ENCODE measurements at regions not wholly inside any gene's neighbourhood (a gene's known extent, or its start where the extent isn't known, plus 50 kb on each side); places are given as distances from the start of the nearest gene placed in this dataset.
"Not testable (repeated sequence)": the region's sequence is repeated elsewhere in the genome, so short reads cannot be mapped to it uniquely, and the experiment has no call there.

DNA sequence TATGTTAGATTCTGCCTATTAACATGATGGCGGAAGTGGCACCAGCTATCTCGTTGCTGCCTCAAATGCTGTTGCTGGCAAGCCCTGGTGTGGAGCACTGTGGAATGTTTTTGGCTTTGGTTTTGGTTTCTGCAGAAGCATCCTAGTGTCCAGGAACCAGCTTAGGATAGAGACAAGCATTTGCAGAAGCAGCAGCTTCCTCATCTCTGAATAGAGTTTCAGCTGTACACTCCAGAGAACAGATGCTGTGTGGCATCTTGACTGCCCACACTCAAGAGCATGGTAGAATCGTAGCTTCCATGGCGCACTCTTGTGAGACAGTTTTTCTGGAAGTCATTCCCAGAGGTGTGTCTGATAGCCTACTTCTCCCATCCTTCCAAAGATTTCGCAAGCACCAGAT lies 145.3 kb upstream of the RXFP2 start:
- no peak for DNase-seq (ENCODE audit: extremely low spot score, insufficient read length, low read depth)
- FAIRE-seq, result no peak

DNA sequence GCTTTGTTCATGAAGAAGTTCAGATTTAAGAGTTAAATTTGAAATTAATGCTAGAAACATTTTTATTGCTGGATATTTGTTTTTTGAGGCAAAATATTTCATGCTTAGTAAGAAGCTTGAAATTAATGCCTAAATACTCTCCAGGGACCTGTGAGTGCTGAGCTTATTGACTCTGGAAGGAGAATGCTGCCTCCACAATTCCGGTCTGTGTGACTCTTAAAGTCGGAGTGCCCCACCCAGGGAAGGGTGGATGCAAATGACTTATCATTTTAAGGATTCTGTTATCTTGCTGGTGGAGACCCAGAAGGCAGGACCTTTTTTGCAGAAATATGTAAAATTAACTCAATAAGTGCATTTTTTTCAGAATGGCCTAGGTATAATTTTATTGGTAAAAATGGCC lies 143.8 kb upstream of the RXFP2 start:
- no peak for FAIRE-seq

GRCh38 chr13:31598990-31599389 lies 140.3 kb upstream of the RXFP2 start:
- FAIRE-seq, result no peak
- no peak for DNase-seq (ENCODE audit: extremely low spot score, insufficient read length, low read depth)

More for the DNA sequence above, 143.8 kb upstream of the RXFP2 start:
- DNase-seq (ENCODE audit: extremely low spot score, insufficient read length, low read depth), result no peak

DNA sequence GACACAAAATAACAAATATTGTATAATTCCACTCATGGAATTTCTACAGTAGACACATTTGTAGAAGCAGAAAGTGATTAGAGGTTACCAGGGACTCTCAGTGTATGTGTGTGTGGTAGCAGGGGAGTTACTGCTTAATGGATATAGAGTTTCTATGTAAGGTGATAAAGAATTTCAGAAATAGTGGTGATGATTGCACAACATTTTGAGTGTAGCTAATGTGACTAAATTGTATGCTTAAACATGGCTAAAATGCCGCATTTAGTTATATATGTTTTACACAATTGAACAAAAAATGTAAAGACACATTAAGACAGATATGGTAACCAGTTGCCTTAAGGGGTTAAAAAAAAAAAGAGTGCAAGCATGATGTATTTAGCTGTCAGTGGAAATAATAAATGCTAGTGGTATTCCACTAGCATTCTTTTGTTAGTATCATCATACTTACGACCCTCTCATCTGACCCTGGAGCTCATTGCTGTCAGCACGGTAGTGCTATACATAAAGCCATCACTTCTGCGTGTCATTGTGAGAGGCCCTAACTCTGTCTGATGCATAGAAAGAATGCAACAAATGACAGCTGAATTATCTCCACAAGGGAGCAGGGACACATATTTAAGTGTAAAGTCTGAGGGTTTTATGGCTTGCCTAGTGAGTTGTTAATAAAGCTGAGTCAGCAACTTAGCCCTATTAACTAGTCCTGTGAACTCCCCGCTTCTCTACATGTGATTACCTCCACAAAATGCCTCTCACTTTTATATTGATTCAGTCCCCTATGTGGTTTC lies 134.1 kb upstream of the RXFP2 start:
- no peak for FAIRE-seq

GRCh38 chr13:31607531-31607930 lies 131.8 kb upstream of the RXFP2 start:
- not testable (repeated sequence) for DNase-seq (ENCODE audit: extremely low spot score, insufficient read length, low read depth); FAIRE-seq

More for the DNA sequence above, 134.1 kb upstream of the RXFP2 start:
- DNase-seq (ENCODE audit: extremely low spot score, insufficient read length, low read depth), result no peak

- not testable (repeated sequence) for DNase-seq (ENCODE audit: extremely low spot score, insufficient read length, low read depth); FAIRE-seq
Observed at GRCh38 chr13:31608780-31609179, 130.5 kb upstream of the RXFP2 start.

GRCh38 chr13:31610270-31610998 lies 128.9 kb upstream of the RXFP2 start:
- DNase-seq (ENCODE audit: extremely low spot score, insufficient read length, low read depth) (no peak), FAIRE-seq (no peak)

- DNase-seq (ENCODE audit: extremely low spot score, insufficient read length, low read depth) (no peak), FAIRE-seq (no peak)
Observed at GRCh38 chr13:31611214-31611613, 128.1 kb upstream of the RXFP2 start.

DNA sequence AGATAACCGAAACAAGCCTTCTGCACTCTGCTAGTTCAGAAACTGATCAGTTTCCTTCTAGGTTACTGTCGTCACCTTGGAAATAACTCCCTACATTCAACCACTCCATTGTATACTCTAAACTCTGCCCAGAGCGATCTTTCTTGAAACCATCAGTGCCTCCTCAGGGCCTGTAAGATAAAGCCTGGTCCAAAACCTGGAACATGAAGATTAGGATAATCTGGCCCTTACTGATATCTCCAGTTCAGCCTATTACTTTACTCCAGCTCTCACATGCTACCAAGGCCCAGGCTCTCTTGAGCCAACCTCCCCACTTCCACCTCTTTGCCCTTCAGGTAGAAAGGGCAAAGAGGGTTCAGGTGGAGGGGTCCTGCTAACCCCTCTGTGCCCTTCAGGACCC lies 125.3 kb upstream of the RXFP2 start:
- FAIRE-seq (no peak), DNase-seq (ENCODE audit: extremely low spot score, insufficient read length, low read depth) (no peak)

GRCh38 chr13:31614704-31615103 lies 124.6 kb upstream of the RXFP2 start:
- DNase-seq (ENCODE audit: extremely low spot score, insufficient read length, low read depth), result no peak
- FAIRE-seq, result no peak

- DNase-seq (ENCODE audit: extremely low spot score, insufficient read length, low read depth) (no peak), FAIRE-seq (no peak)
Observed at GRCh38 chr13:31625115-31625514, 114.2 kb upstream of the RXFP2 start.

DNA sequence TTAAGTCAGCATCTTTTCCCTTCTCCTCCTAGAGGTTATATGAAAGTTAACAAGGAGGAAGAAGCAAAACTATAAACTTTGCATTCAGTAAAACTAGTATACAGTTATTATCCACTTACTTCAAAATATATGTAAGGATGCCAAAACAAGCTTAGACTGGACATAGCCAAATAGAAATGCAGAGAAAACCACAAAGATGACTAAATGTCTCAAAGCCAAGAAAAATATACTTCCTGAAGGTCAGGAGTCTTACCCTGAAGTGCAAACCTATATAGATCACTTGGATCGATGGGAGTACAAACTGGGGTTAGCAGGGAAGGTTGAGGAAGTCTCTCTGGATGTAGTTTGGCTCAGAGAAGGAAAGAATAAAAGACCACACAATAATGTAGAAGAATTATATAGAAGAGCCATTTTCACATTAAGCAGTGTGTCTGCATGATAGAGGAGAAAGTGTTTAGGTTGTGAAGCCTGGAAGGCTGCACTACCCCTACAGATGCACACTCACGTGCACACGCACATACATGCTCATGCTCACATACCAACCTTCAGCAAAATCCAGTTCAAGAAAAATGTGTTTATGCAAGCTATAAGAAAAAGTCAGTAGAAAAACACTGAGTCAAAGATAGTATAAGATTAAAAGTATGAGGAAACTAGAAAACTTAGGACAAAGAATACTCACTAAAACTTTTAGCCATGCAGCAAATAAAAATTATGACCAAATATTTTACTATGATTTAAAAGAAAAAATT lies 112.1 kb upstream of the RXFP2 start:
- FAIRE-seq, result no peak
- DNase-seq (ENCODE audit: extremely low spot score, insufficient read length, low read depth), result no peak

DNA sequence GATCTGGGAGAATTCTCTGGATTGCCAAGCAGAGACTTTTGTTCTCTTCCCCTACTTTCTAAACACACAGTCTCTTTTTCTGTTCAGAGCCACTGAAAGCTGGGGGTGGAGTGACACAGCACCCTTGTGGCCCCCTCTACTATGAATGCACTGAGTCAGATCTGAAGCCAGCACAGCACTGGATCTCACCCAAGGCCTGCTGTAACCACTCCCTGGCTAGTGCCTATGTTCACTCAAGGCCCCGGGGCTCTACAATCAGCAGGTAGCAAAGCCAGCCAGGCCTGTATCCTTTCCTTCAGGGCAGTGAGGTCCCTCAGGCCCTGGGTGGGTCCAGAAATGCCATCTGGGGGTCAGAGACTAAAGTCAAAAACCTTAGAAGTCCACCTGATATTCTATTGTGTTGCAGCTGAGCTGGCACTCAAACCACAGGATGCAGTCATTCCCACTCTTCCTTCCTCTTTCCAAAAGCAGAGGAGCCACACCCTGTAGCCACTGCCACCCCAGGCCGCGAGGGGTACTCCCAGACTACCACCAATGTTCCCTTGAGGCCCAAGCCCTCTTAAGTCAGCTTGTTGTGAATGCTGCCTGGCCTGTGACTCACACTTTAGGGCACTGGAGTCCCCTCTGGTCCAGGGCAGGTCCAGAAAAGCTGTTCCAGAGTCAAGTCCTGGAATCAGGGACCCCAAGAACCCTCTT lies 110.1 kb upstream of the RXFP2 start:
- FAIRE-seq (no peak), DNase-seq (ENCODE audit: extremely low spot score, insufficient read length, low read depth) (no peak)

DNA sequence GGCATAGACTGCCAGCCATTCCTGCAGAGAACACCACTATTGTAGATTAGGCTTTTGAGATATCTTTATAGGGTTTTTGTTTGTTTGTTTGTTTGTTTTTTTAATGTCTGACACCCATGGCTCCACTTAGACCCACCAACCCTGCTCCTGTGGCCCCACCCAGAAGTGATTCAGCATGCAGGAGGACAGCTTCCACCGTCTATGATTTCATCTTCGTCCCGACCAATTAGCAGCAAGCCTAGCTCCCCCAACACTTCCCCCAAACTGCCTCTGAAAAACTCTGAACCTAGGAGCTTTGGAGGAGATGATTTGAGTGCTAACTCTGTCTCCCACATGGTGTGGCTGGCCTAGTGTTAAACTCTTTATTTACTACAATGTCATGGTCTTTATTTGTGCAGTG lies 108.3 kb upstream of the RXFP2 start:
- DNase-seq (ENCODE audit: extremely low spot score, insufficient read length, low read depth) (no peak), FAIRE-seq (no peak)

DNA sequence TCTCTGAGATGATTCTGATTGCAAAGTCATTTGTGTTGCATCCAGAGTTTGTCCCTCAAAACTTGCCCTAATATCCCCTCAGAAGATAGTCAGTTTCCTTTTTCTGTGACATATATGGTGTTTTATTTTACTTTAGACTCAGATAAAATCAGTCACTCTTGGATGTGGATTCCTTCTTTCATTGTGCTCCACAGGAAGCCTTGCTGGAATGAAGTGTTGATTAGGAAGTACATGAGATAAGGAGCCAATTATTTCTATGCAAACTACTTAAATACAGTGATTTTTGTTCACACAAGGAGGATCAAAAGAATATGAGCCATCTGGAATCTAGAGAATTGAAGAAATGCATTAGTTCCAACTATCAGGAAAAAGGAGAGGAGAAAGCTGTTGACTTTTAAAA lies 107.6 kb upstream of the RXFP2 start:
- FAIRE-seq (no peak), DNase-seq (ENCODE audit: extremely low spot score, insufficient read length, low read depth) (no peak)

GRCh38 chr13:31638577-31638976 lies 100.7 kb upstream of the RXFP2 start:
- no peak for FAIRE-seq
- DNase-seq (ENCODE audit: extremely low spot score, insufficient read length, low read depth), result no peak

DNA sequence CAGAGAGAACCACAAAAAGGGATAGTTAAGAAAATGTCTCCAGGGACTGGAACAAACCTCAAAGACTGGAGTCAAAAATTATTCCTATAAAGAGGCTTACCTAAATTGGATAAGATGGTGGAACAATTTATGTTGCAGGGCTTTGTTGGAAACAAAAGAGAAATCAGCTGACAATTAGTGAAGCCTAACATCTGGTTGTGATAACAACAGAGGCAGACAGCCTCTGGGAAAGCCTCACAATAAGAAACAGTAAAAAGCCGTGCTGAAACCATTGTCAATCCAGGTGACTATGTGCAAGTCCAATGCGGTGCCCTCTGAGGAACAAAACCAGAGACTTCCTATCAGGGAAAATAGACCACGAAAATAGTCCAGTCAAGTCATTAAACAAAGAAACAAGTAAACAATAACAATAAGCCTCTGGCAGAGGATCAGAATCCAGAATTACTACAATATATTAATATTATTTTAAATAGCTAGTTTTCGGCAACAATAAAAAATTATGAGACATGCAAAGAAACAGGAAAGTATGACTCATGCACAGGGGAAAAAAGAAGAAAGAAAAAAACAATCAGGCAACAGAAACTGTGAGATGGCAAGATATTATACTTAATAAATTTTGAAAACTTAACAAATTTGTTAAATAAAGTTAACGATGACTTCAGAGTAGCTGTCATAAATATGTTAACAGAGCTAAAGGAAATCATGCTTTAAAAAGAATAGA lies 99.7 kb upstream of the RXFP2 start:
- no peak for DNase-seq (ENCODE audit: extremely low spot score, insufficient read length, low read depth)
- FAIRE-seq, result no peak

- no peak for DNase-seq (ENCODE audit: extremely low spot score, insufficient read length, low read depth)
- FAIRE-seq, result no peak
Observed at GRCh38 chr13:31649766-31650165, 89.6 kb upstream of the RXFP2 start.

DNA sequence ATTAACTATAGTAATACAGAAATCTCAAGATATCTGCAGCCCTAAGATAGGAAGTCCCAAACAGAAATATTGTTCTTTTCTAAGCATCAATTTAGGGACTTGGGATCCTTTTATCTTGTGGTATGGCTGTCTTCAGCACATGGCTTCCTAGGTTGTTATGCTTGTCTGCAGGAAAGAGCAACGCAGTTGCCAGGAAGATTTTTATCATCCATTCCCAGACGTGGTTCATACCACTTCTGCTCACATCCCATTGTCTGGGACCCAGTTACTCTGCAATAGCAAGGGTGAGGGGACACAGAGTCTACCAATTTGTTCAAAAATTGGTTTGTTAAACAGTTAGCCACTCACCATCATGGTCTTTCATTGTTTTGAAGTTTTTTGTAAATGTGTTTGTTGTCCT lies 85.6 kb upstream of the RXFP2 start:
- FAIRE-seq (no peak), DNase-seq (ENCODE audit: extremely low spot score, insufficient read length, low read depth) (no peak)

Measured in GM18507 (cell line).